Cardiac fibroblast (primary cell): ENCODE measurements at regions not wholly inside any gene's neighbourhood (a gene's known extent, or its start where the extent isn't known, plus 50 kb on each side); places are given as distances from the start of the nearest gene placed in this dataset.

Experiments
- DNase-seq, 2 donors: peaks; one replicate each; pipeline versions ENCODE4 v3.0.0 to v3.0.0-alpha.2; 2010; ENCODE audit warnings: low read depth in 2 of 2
- H3K4me3 ChIP-seq, 2 donors: replicated peaks in 1 of 2; 1 replicate in 1 of 2; 2 replicates in 1 of 2; pipeline ENCODE4 v1.5.1; 2011; ENCODE audit warnings: low read depth in 2 of 2, low read length in 2 of 2, mild to moderate bottlenecking in 2 of 2, moderate library complexity in 1 of 2
- TF ChIP-seq, protein P1 (sequence below): IDR thresholded peaks from one replicate; pipeline ENCODE4 v1.5.1; 2011; ENCODE audit warnings: low read depth, mild to moderate bottlenecking, low read length, inconsistent platforms

DNA sequence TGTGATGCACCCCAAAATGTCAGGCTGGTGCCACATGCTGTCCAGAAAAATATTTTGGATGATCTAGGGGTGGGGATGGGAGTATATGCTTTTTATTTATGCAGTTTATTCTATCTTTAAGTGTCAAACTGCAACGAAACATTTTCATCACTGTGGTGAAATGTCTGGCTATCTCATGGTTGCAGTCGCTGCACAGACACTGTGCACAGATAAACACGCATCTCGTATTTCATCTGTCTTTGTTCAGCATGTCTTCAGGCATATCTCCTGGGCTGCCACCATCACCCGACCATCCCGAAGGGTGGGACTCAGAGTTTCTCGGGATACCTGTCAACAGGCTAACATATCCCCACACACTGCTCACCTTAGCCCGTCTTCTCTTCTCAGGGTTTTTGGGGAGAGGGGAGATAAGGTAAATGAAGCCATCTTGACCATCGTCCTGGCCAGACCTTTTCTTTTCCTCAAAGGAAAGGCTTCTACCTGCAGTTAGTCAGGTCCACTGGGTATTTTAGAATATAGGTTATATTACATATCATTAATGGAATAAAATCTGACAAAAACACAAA lies 80.7 kb upstream of the NABP1 start:
- H3K4me3 ChIP-seq, result no peak overlapping the region
- TF ChIP-seq, protein P1, sequence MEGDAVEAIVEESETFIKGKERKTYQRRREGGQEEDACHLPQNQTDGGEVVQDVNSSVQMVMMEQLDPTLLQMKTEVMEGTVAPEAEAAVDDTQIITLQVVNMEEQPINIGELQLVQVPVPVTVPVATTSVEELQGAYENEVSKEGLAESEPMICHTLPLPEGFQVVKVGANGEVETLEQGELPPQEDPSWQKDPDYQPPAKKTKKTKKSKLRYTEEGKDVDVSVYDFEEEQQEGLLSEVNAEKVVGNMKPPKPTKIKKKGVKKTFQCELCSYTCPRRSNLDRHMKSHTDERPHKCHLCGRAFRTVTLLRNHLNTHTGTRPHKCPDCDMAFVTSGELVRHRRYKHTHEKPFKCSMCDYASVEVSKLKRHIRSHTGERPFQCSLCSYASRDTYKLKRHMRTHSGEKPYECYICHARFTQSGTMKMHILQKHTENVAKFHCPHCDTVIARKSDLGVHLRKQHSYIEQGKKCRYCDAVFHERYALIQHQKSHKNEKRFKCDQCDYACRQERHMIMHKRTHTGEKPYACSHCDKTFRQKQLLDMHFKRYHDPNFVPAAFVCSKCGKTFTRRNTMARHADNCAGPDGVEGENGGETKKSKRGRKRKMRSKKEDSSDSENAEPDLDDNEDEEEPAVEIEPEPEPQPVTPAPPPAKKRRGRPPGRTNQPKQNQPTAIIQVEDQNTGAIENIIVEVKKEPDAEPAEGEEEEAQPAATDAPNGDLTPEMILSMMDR, result no peak
- no peak for DNase-seq

DNA sequence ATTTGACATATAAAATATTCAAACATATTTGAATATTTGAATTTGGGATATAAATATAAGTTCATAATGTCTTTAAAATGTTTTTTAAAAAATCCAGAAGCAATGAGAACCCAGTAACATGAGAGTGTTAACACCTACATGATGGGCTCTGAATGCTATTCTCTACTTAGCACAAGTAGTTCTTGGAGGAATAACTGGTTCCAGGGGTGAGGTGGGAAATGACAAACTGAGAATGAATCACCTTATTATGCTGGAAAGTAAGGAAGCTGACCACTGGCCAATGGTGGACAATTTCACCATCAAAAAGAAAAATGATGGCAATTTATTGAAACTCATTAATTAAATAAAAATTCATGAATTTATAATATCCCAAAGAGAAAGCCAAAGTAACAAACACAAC lies 79.6 kb upstream of the NABP1 start:
- peak in 1 of 2 donors; percentile 22 for DNase-seq
- H3K4me3 ChIP-seq, result no peak overlapping the region
- TF ChIP-seq, protein P1, result no peak

DNA sequence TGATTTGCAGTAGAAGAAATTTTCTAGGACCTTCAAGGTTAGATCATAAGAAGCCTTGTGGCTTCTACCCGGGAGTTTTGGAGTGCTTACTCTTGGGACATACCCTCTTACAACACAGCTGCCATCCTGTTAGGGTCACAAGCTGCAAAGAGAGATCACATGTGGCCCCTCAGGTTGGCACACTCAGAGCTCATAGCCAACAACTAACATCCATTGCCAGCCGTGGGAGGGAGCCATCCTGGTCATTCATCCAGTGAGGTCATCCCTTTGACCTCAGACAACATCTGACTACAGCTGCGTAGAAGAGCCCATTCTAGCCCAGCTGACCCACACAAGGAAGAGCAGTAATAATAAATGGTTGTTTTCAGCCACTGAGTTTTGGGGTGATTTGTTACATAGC lies 76.9 kb upstream of the NABP1 start:
- no peak overlapping the region for H3K4me3 ChIP-seq
- no peak for DNase-seq
- TF ChIP-seq, protein P1, result no peak

DNA sequence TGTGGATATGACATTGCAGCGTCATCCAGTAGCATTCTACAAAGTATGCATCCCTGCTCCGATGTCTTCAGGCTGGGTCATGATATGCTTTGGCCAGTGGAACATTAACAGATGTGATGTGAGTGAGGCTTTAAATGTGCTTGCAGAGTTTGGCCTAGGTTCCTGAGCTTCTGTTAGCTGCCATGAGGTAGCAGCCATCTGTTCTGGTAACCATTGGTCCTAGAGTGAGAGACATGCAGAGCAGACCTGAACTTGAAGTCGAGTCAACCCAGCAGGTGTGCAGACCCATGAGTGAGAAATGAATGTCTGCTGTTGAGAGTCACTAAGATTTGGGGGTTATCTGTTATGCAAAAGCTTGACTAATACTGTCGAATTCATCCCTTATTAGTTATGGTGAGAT lies 73.8 kb upstream of the NABP1 start:
- TF ChIP-seq, protein P1, result no peak
- DNase-seq, result no peak
- H3K4me3 ChIP-seq, result no peak overlapping the region

DNA sequence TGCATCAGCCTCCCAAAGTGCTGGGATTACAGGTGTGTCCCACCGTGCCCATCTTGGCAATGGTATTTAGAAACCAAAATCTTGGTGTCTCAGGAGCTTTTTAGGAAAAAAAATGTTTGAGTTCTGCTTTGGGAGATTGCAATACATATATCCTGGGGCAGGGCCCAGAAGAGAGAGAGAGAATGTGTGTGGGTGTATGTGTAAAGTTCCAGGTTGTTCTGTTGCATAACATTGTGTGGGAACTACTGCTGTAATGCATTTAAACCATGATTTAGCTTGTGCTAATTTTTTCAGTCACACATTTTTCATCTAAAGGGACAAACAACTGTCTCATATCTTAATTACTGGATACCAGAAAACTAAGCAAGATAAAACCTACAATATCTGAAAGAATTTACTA lies 70.8 kb upstream of the NABP1 start:
- DNase-seq, result peak; percentile 22 to 54
- TF ChIP-seq, protein P1, result no peak
- H3K4me3 ChIP-seq, result no peak overlapping the region

DNA sequence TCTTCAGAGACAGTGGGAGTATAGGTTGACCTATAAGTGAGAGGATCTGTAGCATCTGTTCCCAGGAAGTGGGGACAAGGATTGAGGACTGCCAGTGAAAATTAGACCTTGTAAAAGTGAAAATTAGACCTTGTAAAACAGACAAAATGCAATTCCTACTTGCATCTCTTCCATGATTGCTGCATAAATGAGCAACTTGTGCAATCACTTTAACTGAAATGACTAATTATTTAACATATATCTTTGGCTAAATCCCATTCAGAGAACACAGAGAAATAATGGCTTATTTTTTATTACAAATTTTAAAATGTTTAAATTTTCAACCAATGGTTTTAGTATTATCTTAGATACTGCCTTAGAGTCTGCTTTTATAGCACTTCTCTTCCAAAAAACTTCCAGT lies 67.2 kb upstream of the NABP1 start:
- TF ChIP-seq, protein P1, result no peak
- peak in 1 of 2 donors; percentile 25 for DNase-seq

DNA sequence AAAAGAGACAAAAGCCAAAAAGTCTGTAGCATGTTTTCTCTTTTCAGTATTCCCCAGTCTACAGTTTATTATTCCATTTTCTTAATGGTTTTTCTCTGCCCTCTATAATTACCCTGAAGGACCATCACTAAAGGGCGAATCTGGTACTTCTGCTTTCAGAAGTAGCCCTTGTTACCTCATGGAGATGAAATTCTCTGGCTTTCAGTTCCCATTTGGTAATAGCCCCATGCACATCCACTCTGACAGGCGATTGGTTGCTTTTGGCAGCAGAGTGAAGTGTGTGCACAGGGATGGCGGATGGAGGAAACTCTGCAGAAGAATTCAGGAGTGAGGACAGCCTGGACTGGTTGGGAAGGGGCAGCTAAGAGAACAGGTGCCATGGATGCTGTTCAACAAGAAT lies 66.3 kb upstream of the NABP1 start:
- TF ChIP-seq, protein P1, result no peak
- H3K4me3 ChIP-seq, result no peak overlapping the region
- peak in 1 of 2 donors; percentile 16 for DNase-seq

More for the DNA sequence above, 67.2 kb upstream of the NABP1 start:
- no peak overlapping the region for H3K4me3 ChIP-seq
